K562 (cell line): ENCODE measurements at regions not wholly inside any gene's neighbourhood (a gene's known extent, or its start where the extent isn't known, plus 50 kb on each side); places are given as distances from the start of the nearest gene placed in this dataset.

Experiments
- ATAC-seq: fragments of 200-7000 bp; cut with Tn5 transposase; 3 replicates; pipeline ENCODE4 v1.9.1; 2020; ENCODE audit warnings: moderate library complexity
- BruUV-seq: library from RNA; stranded (reverse); fragments of 400-500 nt; replicated peaks from 2 replicates; lab custom pipeline; 2021; lab: Mats Ljungman, UMichigan
- CTCF ChIA-PET: fragments of 300-600 bp; formaldehyde crosslinking; extraction: SDS; loops from one replicate; lab custom pipeline; 2021; ENCODE audit warnings: low intra/inter-chr PET ratio; lab: Yijun Ruan, JAX
- POLR2A ChIA-PET: fragments of 300-600, 350-650 bp; sonication (Branson Sonifier 250); formaldehyde crosslinking; extraction: SDS; loops from one replicate; lab custom pipeline; 2021; ENCODE audit warnings: antibody characterized with exemption, inconsistent platforms; lab: Yijun Ruan, JAX
- DNase-seq, 4 experiments: peaks; one replicate each; pipeline versions ENCODE4 v3.0.0 to v3.0.0-alpha.2; 2011 to 2018; ENCODE audit warnings: low spot score in 3 of 4, mixed read lengths in 3 of 4; ENCODE audit errors: extremely low read depth in 1 of 4
- FAIRE-seq: peaks from 2 replicates; lab custom pipeline; 2011; peaks lifted over from hg19 to GRCh38; lab: Jason Lieb, UNC
- H2AFZ ChIP-seq: 2 replicates; pipeline ENCODE4 v1.6.0; 2011; ENCODE audit warnings: low read depth, low read length, control low read depth, inconsistent platforms
- H3K27ac ChIP-seq: fragments of 200-600 bp; 3 replicates; pipeline ENCODE4 v1.8.0; 2011; ENCODE audit warnings: low read depth, mild to moderate bottlenecking, control low read depth, inconsistent platforms, low read length, moderate library complexity, mixed read lengths; ENCODE audit errors: extremely low read depth
- H3K27me3 ChIP-seq, 2 experiments: fragments of 300-600 bp in 1 of 2; 2 replicates in 1 of 2; 3 replicates in 1 of 2; pipeline versions ENCODE4 v1.6.0 to v1.8.0; 2011; ENCODE audit warnings: inconsistent platforms in 2 of 2, low read length in 2 of 2, mild to moderate bottlenecking in 1 of 2, mixed read lengths in 1 of 2, moderate library complexity in 1 of 2; ENCODE audit not compliant: control insufficient read depth in 2 of 2, insufficient read depth in 2 of 2
- H3K36me3 ChIP-seq: fragments of 300-600 bp; 3 replicates; pipeline ENCODE4 v1.8.0; 2011; ENCODE audit warnings: mild to moderate bottlenecking, low read length, inconsistent platforms; ENCODE audit not compliant: control insufficient read depth, insufficient read depth
- H3K4me1 ChIP-seq, 2 experiments: fragments of 200-600 bp in 1 of 2; replicated peaks in 1 of 2; 2 replicates in 1 of 2; 3 replicates in 1 of 2; pipeline versions ENCODE4 v1.5.1 to v1.8.0; 2011; ENCODE audit warnings: inconsistent platforms in 2 of 2, low read length in 2 of 2, mild to moderate bottlenecking in 1 of 2, mixed read lengths in 1 of 2, moderate library complexity in 1 of 2; ENCODE audit not compliant: control insufficient read depth in 2 of 2, insufficient read depth in 2 of 2
- H3K4me2 ChIP-seq: 2 replicates; pipeline ENCODE4 v1.6.1; 2011; ENCODE audit warnings: low read length, control low read depth, inconsistent platforms, mixed read lengths; ENCODE audit not compliant: insufficient read depth
- H3K4me3 ChIP-seq: fragments of 200-600 bp; sonication (generic), shearing (Covaris generic); 2 replicates; pipeline ENCODE4 v1.5.1; 2016; ENCODE audit warnings: control low read depth, inconsistent platforms
- H3K79me2 ChIP-seq: fragments of 200-600 bp; 3 replicates; pipeline ENCODE4 v1.8.0; 2011; ENCODE audit warnings: low read length, inconsistent platforms; ENCODE audit not compliant: control insufficient read depth, insufficient read depth
- H3K9ac ChIP-seq, 2 experiments: 2 replicates each; pipeline versions ENCODE4 v1.6.0 to v1.6.1; 2011; ENCODE audit warnings: low read depth in 2 of 2, low read length in 2 of 2, control low read depth in 1 of 2, inconsistent platforms in 1 of 2, mild to moderate bottlenecking in 1 of 2, mixed read lengths in 1 of 2; ENCODE audit not compliant: insufficient read depth in 1 of 2
- H3K9me1 ChIP-seq: one replicate; pipeline ENCODE4 v1.6.0; 2011; ENCODE audit warnings: inconsistent platforms, mild to moderate bottlenecking, low read length, moderate library complexity; ENCODE audit not compliant: control insufficient read depth, insufficient read depth
- H3K9me3 ChIP-seq: replicated peaks from 2 replicates; pipeline ENCODE4 v1.5.1; 2011; ENCODE audit warnings: low read depth, low read length, inconsistent platforms; ENCODE audit not compliant: control insufficient read depth, insufficient read depth
- H4K20me1 ChIP-seq: replicated peaks from 2 replicates; pipeline ENCODE4 v1.6.1; 2011; ENCODE audit warnings: low read length, inconsistent platforms, mixed read lengths; ENCODE audit not compliant: control insufficient read depth, insufficient read depth
- ATF3 ChIP-seq, 2 experiments: fragments of 450-650 bp in 1 of 2; sonication (generic) in 1 of 2; formaldehyde crosslinking in 1 of 2; IDR thresholded peaks in 1 of 2; conservative IDR thresholded peaks in 1 of 2; 2 replicates each; pipeline versions ENCODE4 v1.6.1 to v1.8.1; 2016 to 2023; ENCODE audit warnings: mild to moderate bottlenecking in 2 of 2, moderate library complexity in 2 of 2, inconsistent platforms in 1 of 2, missing genetic modification reagents in 1 of 2
- CEBPB ChIP-seq: fragments of 450-650 bp; IDR thresholded peaks from 2 replicates; pipeline ENCODE4 v1.6.1; 2016; ENCODE audit warnings: missing genetic modification characterization, missing compliant biosample characterization
- CEBPG ChIP-seq, 3 experiments: fragments of 200-800 bp in 1 of 3; sonication (Bioruptor generic) in 1 of 3; sonication (generic) in 1 of 3; formaldehyde crosslinking in 1 of 3; IDR thresholded peaks in 2 of 3; conservative IDR thresholded peaks in 1 of 3; 2 replicates each; pipeline versions ENCODE4 v1.6.1 to v1.8.0; 2016 to 2022; ENCODE audit warnings: missing compliant biosample characterization in 2 of 3, missing genetic modification characterization in 2 of 3, mild to moderate bottlenecking in 1 of 3, missing genetic modification reagents in 1 of 3
- MBD2 ChIP-seq: sonication (generic); IDR thresholded peaks from 2 replicates; pipeline ENCODE4 v1.6.1; 2016; ENCODE audit warnings: low read depth, borderline replicate concordance
- NFATC3 ChIP-seq: fragments of 450-650 bp; IDR thresholded peaks from 2 replicates; pipeline ENCODE4 v1.6.1; 2017; ENCODE audit warnings: mild to moderate bottlenecking
- NFRKB ChIP-seq: fragments of 450-650 bp; IDR thresholded peaks from 2 replicates; pipeline ENCODE4 v1.6.1; 2016; ENCODE audit warnings: low read depth
- TRIM24 ChIP-seq, 2 experiments: fragments of 450-650 bp; IDR thresholded peaks; 2 replicates each; pipeline ENCODE4 v1.6.1; 2016
- ZBTB2 ChIP-seq: fragments of 450-650 bp; IDR thresholded peaks from 2 replicates; pipeline ENCODE4 v1.6.1; 2016; ENCODE audit warnings: antibody characterized with exemption
- ZKSCAN8 ChIP-seq: fragments of 200-800 bp; sonication (Bioruptor generic); IDR thresholded peaks from 2 replicates; pipeline ENCODE4 v1.6.1; 2016; ENCODE audit warnings: missing genetic modification characterization, missing compliant biosample characterization
- ZNF232 ChIP-seq: sonication (generic); formaldehyde crosslinking; IDR thresholded peaks from 2 replicates; pipeline ENCODE4 v1.8.0; 2022; ENCODE audit warnings: mild to moderate bottlenecking, missing genetic modification reagents
- ZNF24 ChIP-seq: fragments of 450-650 bp; IDR thresholded peaks from 2 replicates; pipeline ENCODE4 v1.6.1; 2016
- WGBS: fragments of 100-300 bp; shearing (Covaris generic); methylation state at CpG from one replicate; pipeline ENCODE4 v1.1.6; 2016; ENCODE audit warnings: low coverage, mixed read lengths; ENCODE audit not compliant: insufficient coverage; ENCODE audit errors: missing lambda C conversion rate; 5-methylcytosine and 5-hydroxymethylcytosine counted together
- in situ Hi-C: fragments of 300-500 bp; cut with MboI; formaldehyde crosslinking; loops from 4 replicates; pipeline ENCODE4 v1.15.0; 2018; ENCODE audit warnings: inconsistent platforms, mixed read lengths
- intact Hi-C: fragments of 100-400 bp; cut with micrococcal nuclease; formaldehyde crosslinking; loops from 2 replicates; pipeline ENCODE4 v1.14.2; 2022

GRCh38 chr2:132033949-132034348 is 127.8 kb downstream of the ANKRD30BL start:
- CTCF ChIA-PET = no interaction called here
- WGBS = 3% methylated on average over 2 of the region's 2 CpGs
- H3K9me1 ChIP-seq = no peaks in the 10 kb centered on the region
- no peak overlapping the region for H3K27ac ChIP-seq
- TF ChIP-seq TRIM24 (IDR thresholded peaks at IDR 0.05) = peak in 1 of 2 experiments; percentile 81; a peak in 1 of 4 replicates
- TF ChIP-seq ZNF24 = peak; percentile 91
- no peak for TF ChIP-seq ZNF232 (CRISPR knock-in tag)
- TF ChIP-seq ATF3 (IDR thresholded peaks at IDR 0.05) = peak; percentile 4; the same call in 1 of the 2 replicates
- no peak for TF ChIP-seq ATF3 (CRISPR knock-in tag; conservative IDR thresholded peaks at IDR 0.05)
- no peak for ATAC-seq
- BruUV-seq = no TSS peak
- no peaks in the 10 kb centered on the region for H4K20me1 ChIP-seq
- H3K36me3 ChIP-seq = no peaks in the 10 kb centered on the region
- no peak for DNase-seq
- POLR2A ChIA-PET = no interaction called here
- H3K9me3 ChIP-seq = no peaks in the 10 kb centered on the region
- in situ Hi-C loops = loop anchor here (25.0 kb wide), 1 partner anchor 103 kb away; no protein-coding TSS in a partner anchor
- H3K4me3 ChIP-seq = no peak overlapping the region
- H3K4me2 ChIP-seq = no peak overlapping the region
- H3K4me1 ChIP-seq = peaks cover 0 to 14% of the 10 kb centered on the region in 2 experiments; a peak in 2 of 5 replicates
- intact Hi-C loops = no loop called here
- H2AFZ ChIP-seq = no peak overlapping the region
- peaks cover 10 to 14% of the 10 kb centered on the region in 2 experiments; a peak in 3 of 5 replicates for H3K27me3 ChIP-seq
- FAIRE-seq = no peak
- H3K79me2 ChIP-seq = no peaks in the 10 kb centered on the region
- H3K9ac ChIP-seq = no peak overlapping the region

- H3K9me3 ChIP-seq = no peaks in the 10 kb centered on the region
- POLR2A ChIA-PET = no interaction called here
- WGBS = 4% methylated on average over 2 of the region's 2 CpGs
These were observed 128.4 kb downstream of the ANKRD30BL start for GRCh38 chr2:132033365-132033764.

More at GRCh38 chr2:132033365-132033764, 128.4 kb downstream of the ANKRD30BL start:
- Histone ChIP-seq H2AFZ (no peak overlapping the region), H3K9me1 (no peaks in the 10 kb centered on the region), H4K20me1 (no peaks in the 10 kb centered on the region), H3K36me3 (no peaks in the 10 kb centered on the region), H3K79me2 (no peaks in the 10 kb centered on the region), H3K4me3 (no peak overlapping the region), H3K4me1 (peaks cover 0 to 11% of the 10 kb centered on the region in 2 experiments; a peak in 2 of 5 replicates), H3K27me3 (peaks cover 6 to 8% of the 10 kb centered on the region in 2 experiments; a peak in 2 of 5 replicates), H3K9ac (no peak overlapping the region), H3K27ac (no peak overlapping the region), H3K4me2 (no peak overlapping the region)
- ATAC-seq (no peak), DNase-seq (no peak), FAIRE-seq (no peak)
- intact Hi-C loops = no loop called here
- in situ Hi-C loops = loop anchor here (25.0 kb wide), 1 partner anchor 104 kb away; no protein-coding TSS in a partner anchor
- TF ChIP-seq NFRKB = 0 out of 2 replicates have a peak, but pooled peaks have one; percentile 28
- TF ChIP-seq ZBTB2 = 0 out of 2 replicates have a peak, but pooled peaks have one; percentile 36
- TF ChIP-seq TRIM24 (IDR thresholded peaks at IDR 0.05) = peak; percentile 97 to 99
- peak; percentile 86 for TF ChIP-seq CEBPB (tag)
- no peak for TF ChIP-seq MBD2
- no peak for TF ChIP-seq NFATC3
- no peak for TF ChIP-seq ZKSCAN8
- TF ChIP-seq CEBPG (CRISPR knock-in tag; IDR thresholded peaks at IDR 0.05) = peak; percentile 38; the same call in 1 of the 2 replicates
- TF ChIP-seq CEBPG (tag; conservative IDR thresholded peaks at IDR 0.05 in 1 of 2, IDR thresholded peaks at IDR 0.05 in 1 of 2) = peak; percentile 81 to 87
- TF ChIP-seq ATF3 (IDR thresholded peaks at IDR 0.05) = peak; percentile 79
- TF ChIP-seq ATF3 (CRISPR knock-in tag; conservative IDR thresholded peaks at IDR 0.05) = no peak
- peak; percentile 94 for TF ChIP-seq ZNF24
- BruUV-seq = no TSS peak
- CTCF ChIA-PET = no interaction called here
